ENCODE measurements at regions not wholly inside any gene's neighbourhood (a gene's known extent, or its start where the extent isn't known, plus 50 kb on each side); places are given as distances from the start of the nearest gene placed in this dataset.

- no peak overlapping the region for H3K4me3 ChIP-seq
- no peaks in the 10 kb centered on the region for H3K4me1 ChIP-seq
- TF ChIP-seq CTCF (IDR thresholded peaks at IDR 0.05): no peak
- no peaks in the 10 kb centered on the region for H3K27me3 ChIP-seq (ENCODE audit: insufficient read depth in 3 of 3, low read length in 2 of 3)
- WGBS, 3 donors: 86 to 94% (median 93%) methylated on average over 5 of the region's 5 CpGs
- intact Hi-C loops (cut with DNase I): no loop called here
- DNase-seq: no peak
- H3K27ac ChIP-seq: no peak overlapping the region
- no peaks in the 10 kb centered on the region for H3K36me3 ChIP-seq (ENCODE audit: insufficient read depth in 1 of 2, low read depth in 1 of 2)
- no peak for ATAC-seq
- H3K9me3 ChIP-seq: no peaks in the 10 kb centered on the region
Observed at GRCh38 chr4:120540625-120541024, 381.9 kb downstream of the PRDM5 start.

- no peaks in the 10 kb centered on the region for H3K36me3 ChIP-seq (ENCODE audit: insufficient read depth in 1 of 2, low read depth in 1 of 2)
- no peaks in the 10 kb centered on the region for H3K9me3 ChIP-seq
- no peaks in the 10 kb centered on the region for H3K4me1 ChIP-seq
- no peak overlapping the region for H3K27ac ChIP-seq
- intact Hi-C loops (cut with DNase I): no loop called here
- no peak for TF ChIP-seq CTCF (IDR thresholded peaks at IDR 0.05)
- H3K27me3 ChIP-seq (ENCODE audit: insufficient read depth in 3 of 3, low read length in 2 of 3): no peaks in the 10 kb centered on the region
- DNase-seq: no peak
- WGBS, 3 donors: 82 to 92% (median 92%) methylated on average over 4 of the region's 4 CpGs
- no peak for ATAC-seq
- H3K4me3 ChIP-seq: no peak overlapping the region
Observed at GRCh38 chr4:120536884-120537283, 385.6 kb downstream of the PRDM5 start.

GRCh38 chr4:120528428-120528827 lies 394.1 kb downstream of the PRDM5 start:
- intact Hi-C loops (cut with DNase I): no loop called here
- H3K9me3 ChIP-seq: no peaks in the 10 kb centered on the region
- no peak overlapping the region for H3K27ac ChIP-seq
- H3K36me3 ChIP-seq (ENCODE audit: insufficient read depth in 1 of 2, low read depth in 1 of 2): no peaks in the 10 kb centered on the region
- DNase-seq (no peak), ATAC-seq (no peak)
- no peak overlapping the region for H3K4me3 ChIP-seq
- H3K27me3 ChIP-seq (ENCODE audit: insufficient read depth in 3 of 3, low read length in 2 of 3): no peaks in the 10 kb centered on the region
- no peaks in the 10 kb centered on the region for H3K4me1 ChIP-seq
- TF ChIP-seq CTCF (IDR thresholded peaks at IDR 0.05): no peak

GRCh38 chr4:120526033-120526432 lies 396.5 kb downstream of the PRDM5 start:
- no peak for TF ChIP-seq CTCF (IDR thresholded peaks at IDR 0.05)
- no peaks in the 10 kb centered on the region for H3K36me3 ChIP-seq (ENCODE audit: insufficient read depth in 1 of 2, low read depth in 1 of 2)
- no peaks in the 10 kb centered on the region for H3K4me1 ChIP-seq
- intact Hi-C loops (cut with DNase I): no loop called here
- DNase-seq: no peak
- H3K27ac ChIP-seq: no peak overlapping the region
- H3K4me3 ChIP-seq: no peak overlapping the region
- no peaks in the 10 kb centered on the region for H3K27me3 ChIP-seq (ENCODE audit: insufficient read depth in 3 of 3, low read length in 2 of 3)
- peaks cover 2% of the 10 kb centered on the region for H3K9me3 ChIP-seq
- ATAC-seq: no peak

- TF ChIP-seq CTCF (IDR thresholded peaks at IDR 0.05): no peak
- Histone ChIP-seq H3K4me1 (no peaks in the 10 kb centered on the region), H3K9me3 (peaks cover 2% of the 10 kb centered on the region), H3K27ac (no peak overlapping the region), H3K4me3 (no peak overlapping the region), H3K27me3 (ENCODE audit: insufficient read depth in 3 of 3, low read length in 2 of 3) (no peaks in the 10 kb centered on the region), H3K36me3 (ENCODE audit: insufficient read depth in 1 of 2, low read depth in 1 of 2) (no peaks in the 10 kb centered on the region)
- intact Hi-C loops (cut with DNase I): no loop called here
- DNase-seq (no peak), ATAC-seq (no peak)
- 90 to 96% (median 92%) methylated on average over 4 of the region's 4 CpGs for WGBS, 3 donors
Observed at GRCh38 chr4:120525106-120525505, 397.4 kb downstream of the PRDM5 start.
